Kidney (tissue), 13 donors: ENCODE measurements at regions not wholly inside any gene's neighbourhood (a gene's known extent, or its start where the extent isn't known, plus 50 kb on each side); places are given as distances from the start of the nearest gene placed in this dataset.
A peak's percentile ranks its signal among the peaks of the same experiment; 100 is the strongest.

Source experiments
- DNase-seq, 5 donors: peaks; one replicate each; pipeline ENCODE4 v3.0.0-alpha.2; 2013 to 2020
- FAIRE-seq: peaks from 2 replicates; lab custom pipeline; 2012; peaks lifted over from hg19 to GRCh38; lab: Jason Lieb, UNC
- H3K27ac ChIP-seq, 2 donors: one replicate each; pipeline ENCODE4 v1.7.0; 2013; ENCODE audit warnings: low read depth in 2 of 2, low read length in 2 of 2, inconsistent platforms in 1 of 2
- H3K27me3 ChIP-seq: one replicate; pipeline ENCODE4 v1.7.1; 2013; ENCODE audit warnings: low read length, inconsistent platforms; ENCODE audit not compliant: control insufficient read depth, insufficient read depth
- H3K36me3 ChIP-seq, 3 donors: one replicate each; pipeline versions ENCODE4 v1.7.0 to v1.7.1; 2013; ENCODE audit warnings: low read length in 3 of 3, control low read depth in 1 of 3, inconsistent platforms in 1 of 3; ENCODE audit not compliant: insufficient read depth in 3 of 3, control insufficient read depth in 2 of 3
- H3K4me1 ChIP-seq, 3 donors: one replicate each; pipeline versions ENCODE4 v1.7.0 to v1.7.1; 2013; ENCODE audit warnings: low read length in 3 of 3, inconsistent platforms in 1 of 3, low read depth in 1 of 3; ENCODE audit not compliant: control insufficient read depth in 2 of 3, insufficient read depth in 2 of 3
- H3K4me3 ChIP-seq, 3 donors: one replicate each; pipeline versions ENCODE4 v1.7.0 to v1.8.1; 2013; ENCODE audit warnings: low read length in 3 of 3, control low read depth in 1 of 3, inconsistent platforms in 1 of 3
- H3K9ac ChIP-seq, 3 donors: one replicate each; pipeline versions ENCODE4 v1.7.0 to v1.7.1; 2013; ENCODE audit warnings: low read length in 3 of 3, control low read depth in 1 of 3, inconsistent platforms in 1 of 3
- H3K9me3 ChIP-seq, 3 donors: one replicate each; pipeline versions ENCODE4 v1.7.0 to v1.7.1; 2013; ENCODE audit warnings: low read length in 3 of 3, control low read depth in 1 of 3, inconsistent platforms in 1 of 3; ENCODE audit not compliant: control insufficient read depth in 2 of 3, insufficient read depth in 1 of 3
- intact Hi-C: fragments of 100-400 bp; cut with DNase I; formaldehyde crosslinking; loops from one replicate; pipeline ENCODE4 v1.11.1; 2022
- TF ChIP-seq, protein P1 (sequence below): IDR thresholded peaks from 3 replicates; pipeline ENCODE4 v1.5.1; 2012; ENCODE audit warnings: mild to moderate bottlenecking, moderate library complexity, borderline replicate concordance; ENCODE audit not compliant: insufficient read depth; ENCODE audit errors: extremely low read depth
- donor health status: control.
- donor health status: control.
- donor health status: control.
- donor health status: control.
- donor health status: control.
- donor health status: DM: yes; HTN: yes; CAD: no.
- donor health status: Normal renal cell carcinoma (clear cell type).

DNA sequence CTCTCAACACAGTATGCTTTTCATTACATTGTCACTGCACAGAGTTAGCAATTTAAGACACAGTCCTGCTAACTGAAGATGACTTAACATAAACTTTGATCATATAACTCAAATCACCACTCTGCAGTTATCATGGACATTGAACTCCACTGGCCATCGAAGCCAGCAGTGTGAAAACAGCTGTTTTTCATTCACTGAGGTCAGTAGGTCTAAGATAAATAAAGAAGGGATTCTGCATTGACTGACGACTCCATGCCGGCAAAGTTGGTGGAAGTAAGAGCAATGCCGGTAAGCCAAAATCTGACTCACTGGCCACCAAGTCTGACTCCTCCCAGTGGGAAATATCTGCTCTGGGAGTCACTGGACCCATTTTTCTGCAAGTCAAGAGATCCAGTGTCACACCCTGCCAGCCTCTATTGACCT, 449.9 kb upstream of the ANKRD30A start:
- FAIRE-seq (no peak), DNase-seq (peak in 2 of 5 donors; percentile 10 to 26)
- no peaks in the 10 kb centered on the region for H3K36me3 ChIP-seq
- H3K27me3 ChIP-seq: no peaks in the 10 kb centered on the region
- intact Hi-C loops: no loop called here
- H3K27ac ChIP-seq: no peak overlapping the region
- no peaks in the 10 kb centered on the region for H3K4me1 ChIP-seq
- no peak overlapping the region for H3K4me3 ChIP-seq
- no peaks in the 10 kb centered on the region for H3K9me3 ChIP-seq
- no peak overlapping the region for H3K9ac ChIP-seq
- TF ChIP-seq, protein P1, sequence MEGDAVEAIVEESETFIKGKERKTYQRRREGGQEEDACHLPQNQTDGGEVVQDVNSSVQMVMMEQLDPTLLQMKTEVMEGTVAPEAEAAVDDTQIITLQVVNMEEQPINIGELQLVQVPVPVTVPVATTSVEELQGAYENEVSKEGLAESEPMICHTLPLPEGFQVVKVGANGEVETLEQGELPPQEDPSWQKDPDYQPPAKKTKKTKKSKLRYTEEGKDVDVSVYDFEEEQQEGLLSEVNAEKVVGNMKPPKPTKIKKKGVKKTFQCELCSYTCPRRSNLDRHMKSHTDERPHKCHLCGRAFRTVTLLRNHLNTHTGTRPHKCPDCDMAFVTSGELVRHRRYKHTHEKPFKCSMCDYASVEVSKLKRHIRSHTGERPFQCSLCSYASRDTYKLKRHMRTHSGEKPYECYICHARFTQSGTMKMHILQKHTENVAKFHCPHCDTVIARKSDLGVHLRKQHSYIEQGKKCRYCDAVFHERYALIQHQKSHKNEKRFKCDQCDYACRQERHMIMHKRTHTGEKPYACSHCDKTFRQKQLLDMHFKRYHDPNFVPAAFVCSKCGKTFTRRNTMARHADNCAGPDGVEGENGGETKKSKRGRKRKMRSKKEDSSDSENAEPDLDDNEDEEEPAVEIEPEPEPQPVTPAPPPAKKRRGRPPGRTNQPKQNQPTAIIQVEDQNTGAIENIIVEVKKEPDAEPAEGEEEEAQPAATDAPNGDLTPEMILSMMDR: no peak

DNA sequence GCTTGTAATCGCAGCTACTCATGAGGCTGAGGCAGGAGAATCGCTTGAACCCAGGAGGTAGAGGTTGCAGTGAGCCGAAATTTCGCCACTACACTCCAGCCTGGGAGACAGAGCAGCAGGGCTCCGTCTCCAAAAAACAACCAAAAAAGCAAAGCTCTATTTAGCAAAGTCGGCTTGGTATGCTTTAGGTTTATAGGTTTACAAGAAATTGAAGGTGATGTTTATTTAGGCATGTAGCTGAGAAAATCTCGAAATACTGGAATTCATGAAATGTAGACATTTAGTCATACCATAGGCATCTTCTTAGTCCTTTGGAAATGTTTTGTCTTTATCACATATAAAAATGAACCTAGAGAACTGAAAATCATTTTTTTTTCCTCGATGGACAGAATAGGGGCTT, 453.8 kb upstream of the ANKRD30A start:
- Histone ChIP-seq H3K4me1 (no peaks in the 10 kb centered on the region), H3K9me3 (no peaks in the 10 kb centered on the region), H3K27me3 (no peaks in the 10 kb centered on the region), H3K4me3 (no peak overlapping the region), H3K27ac (no peak overlapping the region), H3K36me3 (no peaks in the 10 kb centered on the region), H3K9ac (no peak overlapping the region)
- FAIRE-seq (no peak), DNase-seq (peak in 1 of 5 donors; percentile 8)
- TF ChIP-seq, protein P1: no peak
- intact Hi-C loops: no loop called here

DNA sequence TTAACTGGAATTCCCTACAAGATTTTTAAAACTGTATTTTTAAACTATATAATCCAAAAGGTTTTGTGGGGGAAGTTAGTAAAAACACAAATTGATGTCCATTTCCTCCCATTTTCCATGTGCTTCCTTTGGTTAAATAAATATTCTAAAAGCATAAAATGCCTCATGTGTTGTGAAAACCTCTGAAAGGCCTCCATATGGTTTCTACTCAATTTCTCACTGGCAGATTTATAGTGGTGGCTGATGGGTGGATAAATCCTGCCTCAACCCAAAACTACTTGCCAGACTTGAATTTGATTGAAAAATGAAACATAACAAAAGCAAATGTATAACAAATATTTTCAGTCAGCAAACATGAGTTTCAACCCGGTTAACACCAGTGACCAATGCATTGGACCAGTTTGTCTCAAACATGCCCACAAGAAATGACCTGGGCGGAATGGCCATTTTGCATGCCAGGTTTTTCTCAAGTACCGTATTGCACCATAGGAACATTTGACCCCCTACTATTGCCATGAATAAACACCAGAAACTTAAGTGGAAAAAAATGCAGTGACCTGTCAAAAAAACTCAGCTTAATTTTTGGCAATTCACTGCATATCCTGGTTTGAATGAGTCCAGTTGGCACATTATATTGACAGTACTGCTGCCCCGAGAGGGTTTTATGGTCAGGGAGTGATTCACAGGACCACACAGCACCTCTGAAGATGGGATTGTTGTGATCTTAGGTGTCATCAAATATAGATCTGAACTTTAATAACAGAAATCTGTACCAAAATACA, 454.6 kb upstream of the ANKRD30A start:
- H3K36me3 ChIP-seq: no peaks in the 10 kb centered on the region
- H3K4me3 ChIP-seq: no peak overlapping the region
- TF ChIP-seq, protein P1: no peak
- no peaks in the 10 kb centered on the region for H3K9me3 ChIP-seq
- no peak overlapping the region for H3K27ac ChIP-seq
- intact Hi-C loops: no loop called here
- DNase-seq: peak in 2 of 5 donors; percentile 54
- FAIRE-seq: no peak
- H3K27me3 ChIP-seq: no peaks in the 10 kb centered on the region
- no peak overlapping the region for H3K9ac ChIP-seq
- H3K4me1 ChIP-seq: no peaks in the 10 kb centered on the region
